ENCODE measurements at regions not wholly inside any gene's neighbourhood (a gene's known extent, or its start where the extent isn't known, plus 50 kb on each side); places are given as distances from the start of the nearest gene placed in this dataset.

DNA sequence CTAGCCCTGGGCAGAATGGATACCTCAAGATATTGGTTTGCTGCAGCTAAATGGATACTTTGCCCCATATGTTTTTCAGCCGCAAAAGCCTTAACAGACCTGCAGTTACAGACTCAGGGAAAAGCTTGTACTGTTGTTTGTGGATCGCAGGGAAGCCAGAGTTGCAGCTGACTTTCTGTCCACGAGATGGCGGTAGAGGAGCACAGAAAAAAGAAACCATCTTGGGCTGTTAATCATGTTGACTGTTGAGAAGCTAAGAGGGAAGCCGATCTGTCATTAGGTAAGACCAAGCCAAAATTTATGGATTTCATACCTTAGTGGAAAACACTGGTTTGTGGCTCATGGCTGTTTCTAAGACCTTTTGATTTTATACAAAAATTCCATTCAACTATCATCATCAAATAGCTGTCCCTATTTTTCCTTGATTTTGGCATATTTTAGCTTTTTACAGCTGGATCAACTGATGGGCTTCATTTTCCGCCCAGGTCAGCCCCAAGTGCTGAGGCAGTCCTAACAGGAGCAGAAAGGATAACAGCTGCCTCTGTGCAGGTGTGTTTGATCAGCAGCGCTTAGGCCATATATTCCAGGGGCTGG lies 205.7 kb upstream of the ZPLD1 start:
- Histone ChIP-seq H3K4me3 (ENCODE audit: insufficient read depth, low read depth, low read length, poor library complexity, severe bottlenecking) (no peak overlapping the region), H3K4me1 (ENCODE audit: control insufficient read depth, insufficient read depth, low read length, poor library complexity, severe bottlenecking) (no peaks in the 10 kb centered on the region), H3K9me3 (ENCODE audit: control insufficient read depth, low read length) (no peaks in the 10 kb centered on the region), H3K27me3 (replicated peaks; ENCODE audit: control insufficient read depth, insufficient read depth, low read length, poor library complexity, severe bottlenecking) (no peaks in the 10 kb centered on the region), H3K27ac (ENCODE audit: insufficient read depth, low read length, poor library complexity, severe bottlenecking) (no peak overlapping the region), H3K36me3 (ENCODE audit: control insufficient read depth, insufficient read depth, low read length) (no peaks in the 10 kb centered on the region)
- DNase-seq: peak; percentile 39 to 55 (median 52)

DNA sequence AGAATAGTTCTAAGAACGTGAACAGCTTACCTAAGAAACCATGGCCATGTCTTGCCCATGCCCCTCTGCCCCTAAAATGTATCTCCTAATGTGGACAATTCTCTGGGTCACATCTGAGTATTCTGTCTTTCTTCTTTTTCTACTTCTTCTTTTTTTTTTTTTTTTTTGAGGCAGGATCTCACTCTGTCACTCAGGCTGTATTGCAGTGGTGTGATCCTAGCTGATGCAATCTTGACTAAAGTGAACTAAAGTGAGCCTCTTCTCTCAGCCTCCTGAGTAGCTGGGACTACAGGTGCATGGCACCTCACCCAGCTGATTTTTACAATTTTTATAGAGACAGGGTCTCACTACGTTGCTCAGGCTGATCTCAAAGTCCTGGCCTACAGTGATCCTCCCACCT lies 204.8 kb upstream of the ZPLD1 start:
- H3K27ac ChIP-seq (ENCODE audit: insufficient read depth, low read length, poor library complexity, severe bottlenecking): no peak overlapping the region

DNA sequence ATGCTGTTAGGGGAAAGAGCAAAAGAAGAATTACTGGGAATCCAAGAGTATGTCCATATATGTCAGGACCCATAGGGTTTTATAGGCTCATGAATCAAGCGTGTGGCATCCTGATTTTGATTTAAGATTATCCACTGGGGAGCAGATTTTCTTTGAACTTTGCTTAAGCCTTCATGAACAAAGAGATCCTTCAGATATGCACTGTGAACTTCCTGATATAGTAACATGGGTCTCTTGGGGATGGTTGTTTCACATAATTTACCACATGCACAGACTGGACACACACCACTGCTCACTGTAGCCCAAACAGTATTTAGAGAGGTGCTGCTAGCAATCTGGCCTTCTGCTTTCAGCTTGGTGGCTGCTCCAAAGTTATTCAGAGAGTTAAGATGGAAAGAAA lies 200.9 kb upstream of the ZPLD1 start:
- DNase-seq: no peak
- Histone ChIP-seq H3K27me3 (replicated peaks; ENCODE audit: control insufficient read depth, insufficient read depth, low read length, poor library complexity, severe bottlenecking) (no peaks in the 10 kb centered on the region), H3K4me3 (ENCODE audit: insufficient read depth, low read depth, low read length, poor library complexity, severe bottlenecking) (no peak overlapping the region), H3K36me3 (ENCODE audit: control insufficient read depth, insufficient read depth, low read length) (no peaks in the 10 kb centered on the region), H3K27ac (ENCODE audit: insufficient read depth, low read length, poor library complexity, severe bottlenecking) (no peak overlapping the region), H3K9me3 (ENCODE audit: control insufficient read depth, low read length) (no peaks in the 10 kb centered on the region), H3K4me1 (ENCODE audit: control insufficient read depth, insufficient read depth, low read length, poor library complexity, severe bottlenecking) (no peaks in the 10 kb centered on the region)

More for the DNA sequence above, 204.8 kb upstream of the ZPLD1 start:
- Histone ChIP-seq H3K9me3 (ENCODE audit: control insufficient read depth, low read length) (no peaks in the 10 kb centered on the region), H3K4me3 (ENCODE audit: insufficient read depth, low read depth, low read length, poor library complexity, severe bottlenecking) (no peak overlapping the region), H3K27me3 (replicated peaks; ENCODE audit: control insufficient read depth, insufficient read depth, low read length, poor library complexity, severe bottlenecking) (no peaks in the 10 kb centered on the region), H3K4me1 (ENCODE audit: control insufficient read depth, insufficient read depth, low read length, poor library complexity, severe bottlenecking) (no peaks in the 10 kb centered on the region), H3K36me3 (ENCODE audit: control insufficient read depth, insufficient read depth, low read length) (no peaks in the 10 kb centered on the region)
- no peak for DNase-seq

DNA sequence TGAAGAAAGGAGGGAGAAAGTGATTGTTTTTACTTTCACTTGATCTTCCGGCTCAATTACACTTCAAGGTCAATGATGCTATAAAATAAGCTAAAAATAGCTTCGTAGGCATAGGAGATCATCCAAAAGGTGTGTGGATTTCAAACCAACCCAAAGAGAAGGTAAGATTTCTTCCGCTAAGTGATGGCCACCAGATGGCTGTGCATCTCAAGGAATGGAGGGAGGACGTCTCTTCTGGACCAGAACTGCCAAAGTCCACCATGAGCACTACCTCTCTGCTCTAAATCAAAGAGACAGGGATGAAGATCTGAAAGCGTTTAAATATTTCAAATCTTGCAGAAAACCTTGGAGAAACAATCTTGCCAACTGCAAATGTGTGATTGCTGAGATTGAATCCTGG lies 199.1 kb upstream of the ZPLD1 start:
- H3K4me3 ChIP-seq (ENCODE audit: insufficient read depth, low read depth, low read length, poor library complexity, severe bottlenecking): no peak overlapping the region
- no peaks in the 10 kb centered on the region for H3K9me3 ChIP-seq (ENCODE audit: control insufficient read depth, low read length)
- H3K4me1 ChIP-seq (ENCODE audit: control insufficient read depth, insufficient read depth, low read length, poor library complexity, severe bottlenecking): no peaks in the 10 kb centered on the region
- no peaks in the 10 kb centered on the region for H3K27me3 ChIP-seq (replicated peaks; ENCODE audit: control insufficient read depth, insufficient read depth, low read length, poor library complexity, severe bottlenecking)
- no peak overlapping the region for H3K27ac ChIP-seq (ENCODE audit: insufficient read depth, low read length, poor library complexity, severe bottlenecking)
- H3K36me3 ChIP-seq (ENCODE audit: control insufficient read depth, insufficient read depth, low read length): no peaks in the 10 kb centered on the region
- no peak for DNase-seq

DNA sequence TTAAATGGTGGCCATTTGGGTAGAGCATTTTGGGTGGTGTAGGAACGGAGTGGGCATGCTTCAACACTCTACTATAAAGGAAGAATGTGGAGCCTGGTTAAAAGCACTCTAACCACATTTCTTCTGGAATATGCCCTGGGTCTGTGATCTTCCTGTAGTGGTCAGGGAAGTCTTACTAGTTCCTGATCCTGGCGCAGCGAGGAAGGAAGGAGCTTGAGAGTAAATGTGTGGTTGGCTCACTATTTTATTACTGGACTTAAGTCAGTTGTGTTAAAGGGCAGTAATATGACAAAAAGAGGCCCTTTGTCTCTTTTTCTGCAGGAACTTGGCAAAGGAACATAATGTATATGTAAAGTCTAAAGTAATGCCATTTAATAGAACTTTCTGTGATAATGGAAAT lies 197.6 kb upstream of the ZPLD1 start:
- no peaks in the 10 kb centered on the region for H3K4me1 ChIP-seq (ENCODE audit: control insufficient read depth, insufficient read depth, low read length, poor library complexity, severe bottlenecking)
- H3K27ac ChIP-seq (ENCODE audit: insufficient read depth, low read length, poor library complexity, severe bottlenecking): no peak overlapping the region
- no peak for DNase-seq
- no peaks in the 10 kb centered on the region for H3K36me3 ChIP-seq (ENCODE audit: control insufficient read depth, insufficient read depth, low read length)
- no peaks in the 10 kb centered on the region for H3K9me3 ChIP-seq (ENCODE audit: control insufficient read depth, low read length)
- no peaks in the 10 kb centered on the region for H3K27me3 ChIP-seq (replicated peaks; ENCODE audit: control insufficient read depth, insufficient read depth, low read length, poor library complexity, severe bottlenecking)
- no peak overlapping the region for H3K4me3 ChIP-seq (ENCODE audit: insufficient read depth, low read depth, low read length, poor library complexity, severe bottlenecking)

DNA sequence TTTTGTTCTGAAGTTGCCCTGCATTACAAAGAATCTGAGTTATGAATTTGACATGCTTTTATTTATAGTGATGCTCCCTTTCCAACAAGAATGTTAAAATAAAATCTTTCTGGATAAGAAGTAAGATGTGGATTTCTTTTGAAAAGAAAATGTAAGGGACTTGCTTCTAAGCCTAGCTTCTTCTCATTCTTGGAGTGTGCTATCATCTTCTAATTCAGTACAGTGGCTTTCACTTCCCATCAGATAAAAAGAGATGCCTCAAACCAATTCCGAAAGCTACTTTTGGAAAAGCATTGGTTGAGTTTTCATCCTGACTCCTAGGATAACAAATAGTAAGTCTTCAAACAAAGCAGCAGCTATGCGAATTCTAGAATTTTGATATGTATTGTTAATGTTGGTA lies 197.0 kb upstream of the ZPLD1 start:
- Histone ChIP-seq H3K4me3 (ENCODE audit: insufficient read depth, low read depth, low read length, poor library complexity, severe bottlenecking) (no peak overlapping the region), H3K4me1 (ENCODE audit: control insufficient read depth, insufficient read depth, low read length, poor library complexity, severe bottlenecking) (no peaks in the 10 kb centered on the region), H3K27me3 (replicated peaks; ENCODE audit: control insufficient read depth, insufficient read depth, low read length, poor library complexity, severe bottlenecking) (no peaks in the 10 kb centered on the region), H3K36me3 (ENCODE audit: control insufficient read depth, insufficient read depth, low read length) (no peaks in the 10 kb centered on the region), H3K27ac (ENCODE audit: insufficient read depth, low read length, poor library complexity, severe bottlenecking) (no peak overlapping the region), H3K9me3 (ENCODE audit: control insufficient read depth, low read length) (no peaks in the 10 kb centered on the region)
- no peak for DNase-seq

DNA sequence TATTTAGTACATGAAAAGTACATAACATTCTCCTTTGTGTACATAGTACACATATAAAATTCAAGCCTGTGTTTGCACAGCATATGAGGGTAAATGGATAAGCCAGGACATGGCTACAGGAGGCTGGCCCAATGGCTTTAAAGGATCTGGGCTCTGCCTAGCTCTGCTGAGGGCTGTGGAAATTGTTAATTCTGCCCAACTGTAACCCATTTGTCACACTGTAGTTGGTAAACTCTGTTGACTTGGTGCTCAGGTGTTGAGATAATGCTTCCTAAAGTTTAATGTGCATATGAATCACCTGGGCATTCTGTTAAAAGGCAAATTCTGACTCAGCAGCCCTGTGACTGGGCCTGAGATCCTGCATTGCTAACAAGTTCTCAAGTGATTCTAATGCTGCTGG lies 196.5 kb upstream of the ZPLD1 start:
- Histone ChIP-seq H3K36me3 (ENCODE audit: control insufficient read depth, insufficient read depth, low read length) (no peaks in the 10 kb centered on the region), H3K4me1 (ENCODE audit: control insufficient read depth, insufficient read depth, low read length, poor library complexity, severe bottlenecking) (no peaks in the 10 kb centered on the region), H3K27ac (ENCODE audit: insufficient read depth, low read length, poor library complexity, severe bottlenecking) (no peak overlapping the region), H3K9me3 (ENCODE audit: control insufficient read depth, low read length) (no peaks in the 10 kb centered on the region), H3K27me3 (replicated peaks; ENCODE audit: control insufficient read depth, insufficient read depth, low read length, poor library complexity, severe bottlenecking) (no peaks in the 10 kb centered on the region), H3K4me3 (ENCODE audit: insufficient read depth, low read depth, low read length, poor library complexity, severe bottlenecking) (no peak overlapping the region)
- no peak for DNase-seq

DNA sequence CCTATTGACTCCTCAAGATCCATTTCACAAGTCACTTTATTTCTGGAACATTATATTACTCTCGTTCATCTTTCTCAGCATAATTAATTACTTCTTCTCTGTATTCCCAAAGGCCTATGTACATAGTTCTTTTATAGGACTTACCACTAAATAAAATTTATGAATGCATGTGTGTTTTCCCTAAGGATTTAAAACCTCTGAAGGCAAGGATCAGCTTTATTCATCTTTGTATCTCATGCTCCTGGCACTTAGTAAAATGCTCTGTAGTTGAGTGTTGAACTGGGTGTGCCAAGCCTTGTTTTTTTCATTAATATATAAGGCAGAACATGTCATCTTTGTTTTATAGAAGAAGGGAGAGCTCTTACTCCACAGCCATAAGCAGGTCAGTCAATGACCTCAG lies 194.1 kb upstream of the ZPLD1 start:
- DNase-seq: no peak
- H3K9me3 ChIP-seq (ENCODE audit: control insufficient read depth, low read length): no peaks in the 10 kb centered on the region
- H3K4me3 ChIP-seq (ENCODE audit: insufficient read depth, low read depth, low read length, poor library complexity, severe bottlenecking): no peak overlapping the region
- no peaks in the 10 kb centered on the region for H3K36me3 ChIP-seq (ENCODE audit: control insufficient read depth, insufficient read depth, low read length)
- no peaks in the 10 kb centered on the region for H3K27me3 ChIP-seq (replicated peaks; ENCODE audit: control insufficient read depth, insufficient read depth, low read length, poor library complexity, severe bottlenecking)
- no peaks in the 10 kb centered on the region for H3K4me1 ChIP-seq (ENCODE audit: control insufficient read depth, insufficient read depth, low read length, poor library complexity, severe bottlenecking)
- no peak overlapping the region for H3K27ac ChIP-seq (ENCODE audit: insufficient read depth, low read length, poor library complexity, severe bottlenecking)

DNA sequence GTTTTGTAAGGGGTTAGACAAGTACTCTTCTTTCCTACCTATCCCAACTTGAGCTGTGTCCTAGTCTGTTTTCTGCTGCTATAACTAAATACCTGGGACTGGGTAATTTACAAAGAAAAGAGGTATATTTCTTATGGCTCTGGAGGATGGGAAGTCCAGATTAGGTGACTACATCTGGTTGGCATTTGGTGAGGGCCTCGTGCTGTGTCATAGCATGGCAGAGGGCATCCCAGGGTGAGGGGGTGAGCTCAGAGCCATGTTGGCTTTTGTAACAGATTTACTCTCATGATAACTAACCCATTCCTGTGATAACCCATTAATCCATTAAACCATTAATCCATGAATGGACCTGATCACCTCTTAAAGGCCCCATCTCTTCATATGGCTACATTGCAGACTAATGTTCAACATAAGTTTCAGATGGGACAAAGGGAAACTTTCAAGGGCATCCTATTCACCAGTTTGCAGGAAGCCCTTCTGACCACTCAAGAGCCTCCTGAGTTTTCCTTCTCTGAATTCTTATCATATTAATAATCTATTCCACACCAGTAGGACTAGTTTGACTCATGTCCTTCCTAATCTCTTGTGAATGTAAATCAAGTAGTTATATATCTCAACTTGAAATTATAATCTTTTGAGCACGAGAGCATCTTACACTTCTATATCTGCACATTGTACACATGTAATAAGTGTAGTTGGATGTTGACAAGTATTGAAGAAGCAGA lies 185.7 kb upstream of the ZPLD1 start:
- no peaks in the 10 kb centered on the region for H3K27me3 ChIP-seq (replicated peaks; ENCODE audit: control insufficient read depth, insufficient read depth, low read length, poor library complexity, severe bottlenecking)
- H3K27ac ChIP-seq (ENCODE audit: insufficient read depth, low read length, poor library complexity, severe bottlenecking): no peak overlapping the region
- no peaks in the 10 kb centered on the region for H3K36me3 ChIP-seq (ENCODE audit: control insufficient read depth, insufficient read depth, low read length)
- no peak for DNase-seq
- H3K9me3 ChIP-seq (ENCODE audit: control insufficient read depth, low read length): no peaks in the 10 kb centered on the region
- no peak overlapping the region for H3K4me3 ChIP-seq (ENCODE audit: insufficient read depth, low read depth, low read length, poor library complexity, severe bottlenecking)
- H3K4me1 ChIP-seq (ENCODE audit: control insufficient read depth, insufficient read depth, low read length, poor library complexity, severe bottlenecking): no peaks in the 10 kb centered on the region

DNA sequence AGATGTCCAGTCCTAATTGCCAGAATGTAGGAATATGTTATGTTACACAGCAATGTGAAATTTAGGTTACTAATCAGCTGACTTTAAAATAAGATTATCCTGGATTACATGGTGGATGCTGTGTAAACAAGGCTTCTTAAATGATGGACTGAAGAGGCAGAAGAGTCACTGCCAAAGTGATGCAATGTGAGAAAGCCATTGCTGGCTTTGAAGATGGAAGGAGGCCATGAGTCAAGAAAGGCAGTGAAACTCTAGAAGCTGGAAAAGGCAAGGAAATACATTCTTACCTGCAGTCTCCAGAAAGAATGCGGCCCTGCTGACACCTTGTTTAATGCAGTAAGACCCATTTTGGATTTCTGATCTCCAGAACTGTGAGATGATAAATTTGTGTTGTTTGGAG lies 179.1 kb upstream of the ZPLD1 start:
- no peak for DNase-seq

More for the DNA sequence above, 179.1 kb upstream of the ZPLD1 start:
- H3K27me3 ChIP-seq (replicated peaks; ENCODE audit: control insufficient read depth, insufficient read depth, low read length, poor library complexity, severe bottlenecking): no peaks in the 10 kb centered on the region
- no peaks in the 10 kb centered on the region for H3K9me3 ChIP-seq (ENCODE audit: control insufficient read depth, low read length)
- no peaks in the 10 kb centered on the region for H3K4me1 ChIP-seq (ENCODE audit: control insufficient read depth, insufficient read depth, low read length, poor library complexity, severe bottlenecking)
- no peaks in the 10 kb centered on the region for H3K36me3 ChIP-seq (ENCODE audit: control insufficient read depth, insufficient read depth, low read length)
- no peak overlapping the region for H3K27ac ChIP-seq (ENCODE audit: insufficient read depth, low read length, poor library complexity, severe bottlenecking)
- H3K4me3 ChIP-seq (ENCODE audit: insufficient read depth, low read depth, low read length, poor library complexity, severe bottlenecking): no peak overlapping the region

Measured in effector memory CD4-positive, alpha-beta T cell (primary cell).